ENCODE measurements at regions not wholly inside any gene's neighbourhood (a gene's known extent, or its start where the extent isn't known, plus 50 kb on each side); places are given as distances from the start of the nearest gene placed in this dataset.

DNA sequence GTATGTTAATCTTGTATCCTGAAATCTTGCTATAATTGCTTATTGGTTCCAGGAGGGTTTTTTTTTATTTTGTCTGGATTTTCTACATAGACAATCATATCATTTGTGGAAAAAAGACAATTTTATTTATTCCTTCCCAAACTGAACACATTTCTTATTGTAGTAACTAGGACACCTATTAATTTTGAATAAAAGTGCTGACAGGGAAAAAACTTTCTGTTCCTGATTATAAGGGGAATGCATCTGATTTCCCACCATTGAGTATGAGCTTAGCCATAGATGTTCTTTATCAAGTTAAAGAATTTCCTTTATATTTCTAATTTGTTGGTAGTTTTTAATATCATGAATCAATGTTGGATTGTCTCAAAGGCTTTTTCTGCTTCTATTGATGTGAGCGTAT is 460.7 kb upstream of the CNTN3 start:
- TF ChIP-seq, protein P1, sequence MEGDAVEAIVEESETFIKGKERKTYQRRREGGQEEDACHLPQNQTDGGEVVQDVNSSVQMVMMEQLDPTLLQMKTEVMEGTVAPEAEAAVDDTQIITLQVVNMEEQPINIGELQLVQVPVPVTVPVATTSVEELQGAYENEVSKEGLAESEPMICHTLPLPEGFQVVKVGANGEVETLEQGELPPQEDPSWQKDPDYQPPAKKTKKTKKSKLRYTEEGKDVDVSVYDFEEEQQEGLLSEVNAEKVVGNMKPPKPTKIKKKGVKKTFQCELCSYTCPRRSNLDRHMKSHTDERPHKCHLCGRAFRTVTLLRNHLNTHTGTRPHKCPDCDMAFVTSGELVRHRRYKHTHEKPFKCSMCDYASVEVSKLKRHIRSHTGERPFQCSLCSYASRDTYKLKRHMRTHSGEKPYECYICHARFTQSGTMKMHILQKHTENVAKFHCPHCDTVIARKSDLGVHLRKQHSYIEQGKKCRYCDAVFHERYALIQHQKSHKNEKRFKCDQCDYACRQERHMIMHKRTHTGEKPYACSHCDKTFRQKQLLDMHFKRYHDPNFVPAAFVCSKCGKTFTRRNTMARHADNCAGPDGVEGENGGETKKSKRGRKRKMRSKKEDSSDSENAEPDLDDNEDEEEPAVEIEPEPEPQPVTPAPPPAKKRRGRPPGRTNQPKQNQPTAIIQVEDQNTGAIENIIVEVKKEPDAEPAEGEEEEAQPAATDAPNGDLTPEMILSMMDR (IDR thresholded peaks at IDR 0.05): no peak
- no peak for TF ChIP-seq POLR2A (IDR thresholded peaks at IDR 0.05)

Measured in prostate gland (tissue), 2 donors.